ENCODE measurements at regions not wholly inside any gene's neighbourhood (a gene's known extent, or its start where the extent isn't known, plus 50 kb on each side); places are given as distances from the start of the nearest gene placed in this dataset.

DNA sequence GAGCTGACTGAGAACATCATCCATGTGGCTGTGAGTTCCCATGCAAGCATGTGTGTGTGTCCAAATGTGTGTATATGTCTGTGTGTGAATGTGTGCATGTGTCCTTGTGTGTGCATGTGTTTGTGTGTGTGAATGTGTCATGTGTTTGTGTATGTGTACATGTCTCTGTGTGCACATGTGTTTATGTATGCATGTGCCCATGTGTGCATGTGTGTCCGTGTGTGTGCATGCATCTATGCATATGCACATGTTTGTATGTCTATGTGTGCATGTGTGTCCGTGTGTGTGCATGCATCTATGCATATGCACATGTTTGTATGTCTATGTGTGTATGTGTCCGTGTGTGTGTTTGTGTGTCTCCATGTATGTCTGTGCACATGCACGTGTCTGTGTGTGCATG, 99.7 kb downstream of the LBH start:
- no peak for DNase-seq (ENCODE audit: low read depth, low spot score)
- TF ChIP-seq, protein P1, sequence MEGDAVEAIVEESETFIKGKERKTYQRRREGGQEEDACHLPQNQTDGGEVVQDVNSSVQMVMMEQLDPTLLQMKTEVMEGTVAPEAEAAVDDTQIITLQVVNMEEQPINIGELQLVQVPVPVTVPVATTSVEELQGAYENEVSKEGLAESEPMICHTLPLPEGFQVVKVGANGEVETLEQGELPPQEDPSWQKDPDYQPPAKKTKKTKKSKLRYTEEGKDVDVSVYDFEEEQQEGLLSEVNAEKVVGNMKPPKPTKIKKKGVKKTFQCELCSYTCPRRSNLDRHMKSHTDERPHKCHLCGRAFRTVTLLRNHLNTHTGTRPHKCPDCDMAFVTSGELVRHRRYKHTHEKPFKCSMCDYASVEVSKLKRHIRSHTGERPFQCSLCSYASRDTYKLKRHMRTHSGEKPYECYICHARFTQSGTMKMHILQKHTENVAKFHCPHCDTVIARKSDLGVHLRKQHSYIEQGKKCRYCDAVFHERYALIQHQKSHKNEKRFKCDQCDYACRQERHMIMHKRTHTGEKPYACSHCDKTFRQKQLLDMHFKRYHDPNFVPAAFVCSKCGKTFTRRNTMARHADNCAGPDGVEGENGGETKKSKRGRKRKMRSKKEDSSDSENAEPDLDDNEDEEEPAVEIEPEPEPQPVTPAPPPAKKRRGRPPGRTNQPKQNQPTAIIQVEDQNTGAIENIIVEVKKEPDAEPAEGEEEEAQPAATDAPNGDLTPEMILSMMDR (IDR thresholded peaks at IDR 0.05; ENCODE audit: low read depth, low read length): no peak
- H3K4me3 ChIP-seq (ENCODE audit: low read depth, low read length): no peak overlapping the region
- in situ Hi-C loops (cut with HindIII; ENCODE audit: low sequenced_read_pairs): no loop called here

DNA sequence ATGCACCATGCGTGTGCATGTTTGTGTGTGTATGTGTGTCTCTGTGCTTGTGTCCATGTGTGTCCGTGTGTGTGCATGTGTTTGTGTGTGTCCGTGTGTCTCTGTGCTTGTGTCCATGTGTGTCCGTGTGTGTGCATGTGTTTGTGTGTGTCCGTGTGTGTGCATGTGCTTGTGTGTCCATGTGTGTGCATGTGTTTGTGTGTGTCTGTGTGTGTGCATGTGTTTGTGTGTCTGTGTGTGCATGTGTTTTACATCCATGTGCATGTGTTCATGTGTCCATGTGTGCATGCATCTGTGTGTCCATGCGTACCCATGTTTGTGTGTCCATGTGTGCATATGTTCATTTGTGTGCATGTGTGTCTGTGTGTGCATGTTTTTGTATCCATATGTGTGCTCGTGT, 100.5 kb downstream of the LBH start:
- no peak overlapping the region for H3K4me3 ChIP-seq (ENCODE audit: low read depth, low read length)
- in situ Hi-C loops (cut with HindIII; ENCODE audit: low sequenced_read_pairs): no loop called here
- no peak for DNase-seq (ENCODE audit: low read depth, low spot score)
- TF ChIP-seq, protein P1 (IDR thresholded peaks at IDR 0.05; ENCODE audit: low read depth, low read length): no peak

DNA sequence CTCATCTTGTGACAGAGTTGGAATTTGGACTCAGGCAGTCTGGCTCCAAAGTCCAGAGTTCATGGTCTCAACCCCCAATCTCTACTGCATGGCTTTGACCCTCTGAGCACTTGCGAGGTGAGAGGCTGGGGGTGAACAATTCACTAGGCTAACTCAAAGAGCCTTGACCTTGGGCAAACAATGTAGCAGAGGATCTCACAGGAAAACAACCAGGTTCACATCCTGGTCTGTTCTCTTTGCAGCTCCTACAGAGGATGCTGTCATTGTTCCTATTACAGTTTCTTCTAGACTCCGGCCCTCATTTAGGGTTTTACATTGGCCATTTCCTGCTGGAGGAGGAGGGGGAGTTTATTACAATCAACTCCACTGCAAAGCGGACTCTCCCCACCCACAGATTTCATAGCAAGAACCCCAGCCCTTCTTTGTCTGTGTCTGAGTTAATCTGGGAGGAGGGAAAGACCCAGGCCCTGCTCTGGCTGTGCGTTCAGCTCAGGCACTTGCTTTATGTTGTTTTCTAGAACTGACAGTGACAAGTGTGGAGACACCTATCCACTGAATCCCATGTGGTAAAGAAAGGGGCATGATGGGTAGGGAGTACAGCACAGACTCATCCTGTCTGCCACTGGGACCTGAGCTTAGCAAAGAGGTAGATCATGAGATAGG, 101.6 kb downstream of the LBH start:
- TF ChIP-seq, protein P1 (IDR thresholded peaks at IDR 0.05; ENCODE audit: low read depth, low read length): no peak
- in situ Hi-C loops (cut with HindIII; ENCODE audit: low sequenced_read_pairs): no loop called here
- DNase-seq (ENCODE audit: low read depth, low spot score): no peak
- H3K4me3 ChIP-seq (ENCODE audit: low read depth, low read length): no peak overlapping the region

DNA sequence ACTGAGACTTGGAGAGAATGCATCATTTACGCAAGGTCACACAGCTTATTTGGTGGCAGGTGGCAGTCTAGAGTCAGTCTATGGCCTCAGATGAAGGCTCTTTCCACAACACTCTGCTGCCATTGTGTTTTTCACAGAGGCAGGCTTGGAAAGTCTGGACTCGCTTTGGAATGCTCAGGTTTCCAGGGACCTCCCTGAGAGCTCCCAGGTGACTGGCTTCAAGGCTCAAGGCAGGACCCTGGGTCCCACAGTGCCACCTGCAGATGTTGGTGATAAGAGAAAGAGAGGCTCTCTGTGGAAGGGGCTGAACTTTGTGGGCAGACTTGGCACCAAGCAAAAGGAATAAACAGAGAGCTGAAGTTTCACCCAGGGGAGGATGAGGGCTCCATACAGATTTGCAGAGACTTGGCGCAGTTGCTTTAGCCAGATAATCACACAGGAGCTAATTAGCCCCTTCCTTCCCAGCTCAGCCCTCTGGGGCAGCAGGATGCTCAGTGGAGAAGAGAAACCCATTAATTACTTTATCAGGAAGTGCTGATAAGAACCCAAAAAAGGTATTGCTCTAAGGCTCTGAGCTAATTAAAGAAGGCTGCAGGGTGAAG, 103.5 kb downstream of the LBH start:
- no peak overlapping the region for H3K4me3 ChIP-seq (ENCODE audit: low read depth, low read length)
- no peak for DNase-seq (ENCODE audit: low read depth, low spot score)
- in situ Hi-C loops (cut with HindIII; ENCODE audit: low sequenced_read_pairs): no loop called here
- TF ChIP-seq, protein P1 (IDR thresholded peaks at IDR 0.05; ENCODE audit: low read depth, low read length): no peak

DNA sequence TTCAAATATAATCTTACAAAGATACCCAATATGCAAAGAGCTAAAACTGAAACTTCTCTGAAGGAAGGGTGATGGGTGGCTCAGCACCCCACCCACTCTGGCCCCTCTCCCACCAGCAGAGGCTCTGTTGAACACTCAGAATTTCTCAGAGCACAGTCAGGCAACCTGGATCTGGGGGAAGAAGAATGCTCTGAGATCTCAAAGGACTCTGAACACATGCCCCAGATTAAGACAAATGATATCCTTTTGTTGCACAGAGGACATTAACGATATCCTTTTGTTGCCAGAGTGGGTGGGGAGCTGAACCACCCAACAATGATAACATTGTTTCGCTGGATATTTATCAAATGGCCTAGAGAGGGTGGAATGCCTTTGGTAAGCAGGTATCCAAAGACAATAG, 104.8 kb downstream of the LBH start:
- in situ Hi-C loops (cut with HindIII; ENCODE audit: low sequenced_read_pairs): no loop called here
- TF ChIP-seq, protein P1 (IDR thresholded peaks at IDR 0.05; ENCODE audit: low read depth, low read length): no peak

DNA sequence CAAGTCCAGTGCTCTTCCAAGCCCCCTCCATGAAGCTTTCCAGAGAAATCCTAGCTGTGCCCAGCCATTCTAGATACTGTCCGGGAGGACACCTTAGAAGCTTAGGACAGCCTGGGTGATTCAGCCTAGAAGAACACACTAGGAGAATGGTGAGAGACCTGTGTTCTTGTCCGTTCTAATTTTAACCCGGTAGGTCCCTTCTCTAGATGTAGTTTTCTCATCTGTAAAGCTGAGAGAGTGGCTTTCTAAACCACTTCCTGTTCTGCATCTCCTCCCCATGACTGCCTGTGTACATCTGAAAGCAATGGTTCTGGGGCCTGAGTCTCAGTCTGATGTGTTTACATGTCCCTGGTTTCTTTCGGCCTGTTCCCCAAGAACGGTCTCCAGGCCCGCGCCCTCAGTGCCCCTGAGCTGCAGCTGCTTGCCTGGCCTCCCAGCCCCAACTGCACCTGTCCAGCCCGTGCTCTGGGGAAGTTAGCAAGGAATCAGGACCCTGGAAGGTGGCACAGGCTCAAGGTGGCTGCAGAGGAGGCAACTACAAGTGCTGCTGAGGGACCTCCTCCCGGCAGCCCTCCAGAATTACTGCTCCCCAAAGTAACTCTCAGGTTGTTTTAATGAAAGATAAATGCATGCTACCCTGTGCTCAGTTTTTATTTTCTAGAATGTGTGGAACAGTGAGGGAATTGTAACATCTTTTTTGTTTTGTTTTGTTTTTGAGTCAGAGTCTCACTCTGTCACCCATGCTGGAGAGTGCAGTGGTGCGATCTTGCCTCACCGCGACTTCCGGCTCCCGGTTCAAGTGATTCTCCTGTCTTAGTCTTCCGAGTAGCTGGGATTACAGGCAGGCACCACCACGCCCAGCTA, 105.9 kb downstream of the LBH start:
- no peak overlapping the region for H3K4me3 ChIP-seq (ENCODE audit: low read depth, low read length)
- in situ Hi-C loops (cut with HindIII; ENCODE audit: low sequenced_read_pairs): no loop called here
- DNase-seq (ENCODE audit: low read depth, low spot score): no peak
- TF ChIP-seq, protein P1 (IDR thresholded peaks at IDR 0.05; ENCODE audit: low read depth, low read length): no peak

More for the DNA sequence above, 104.8 kb downstream of the LBH start:
- H3K4me3 ChIP-seq (ENCODE audit: low read depth, low read length): no peak overlapping the region
- DNase-seq (ENCODE audit: low read depth, low spot score): no peak

All from astrocyte of the spinal cord (primary cell).